HepG2 (cell line): ENCODE measurements at regions not wholly inside any gene's neighbourhood (a gene's known extent, or its start where the extent isn't known, plus 50 kb on each side); places are given as distances from the start of the nearest gene placed in this dataset.

ENCODE experiments used
- ATAC-seq: fragments of 200-7000 bp; cut with Tn5 transposase; 3 replicates; pipeline ENCODE4 v1.9.1; 2020; ENCODE audit warnings: mild to moderate bottlenecking, moderate library complexity
- BruUV-seq: library from RNA; stranded (reverse); fragments of 400-500 nt; replicated peaks from 2 replicates; lab custom pipeline; 2021; lab: Mats Ljungman, UMichigan
- CTCF ChIA-PET: fragments of 300-600 bp; formaldehyde crosslinking; extraction: SDS; loops from one replicate; lab custom pipeline; 2021; ENCODE audit warnings: low total read pairs, inconsistent platforms, low intra/inter-chr PET ratio; lab: Yijun Ruan, JAX
- POLR2A ChIA-PET: fragments of 350-600 bp; sonication (Branson Sonifier 250); formaldehyde crosslinking; loops from one replicate; lab custom pipeline; 2020; ENCODE audit warnings: antibody characterized with exemption, inconsistent platforms; lab: Yijun Ruan, JAX
- DNase-seq: peaks from one replicate; pipeline ENCODE4 v3.0.0-alpha.2; 2015; ENCODE audit warnings: low spot score
- FAIRE-seq: peaks from 3 replicates; lab custom pipeline; 2011; peaks lifted over from hg19 to GRCh38; lab: Jason Lieb, UNC
- H2AFZ ChIP-seq: one replicate; pipeline ENCODE4 v1.6.1; 2011; ENCODE audit warnings: low read length, inconsistent platforms
- H3K27ac ChIP-seq: fragments of 300-600 bp; 3 replicates; pipeline ENCODE4 v1.8.0; 2011; ENCODE audit warnings: mixed run types, mild to moderate bottlenecking, mixed read lengths, low read length, inconsistent platforms; ENCODE audit not compliant: insufficient read depth; ENCODE audit errors: extremely low read length
- H3K27me3 ChIP-seq, 2 experiments: fragments of 200-600 bp in 1 of 2; 2 replicates in 1 of 2; 3 replicates in 1 of 2; pipeline versions ENCODE4 v1.6.0 to v1.8.0; 2011; ENCODE audit warnings: low read length in 2 of 2, mild to moderate bottlenecking in 2 of 2, moderate library complexity in 2 of 2, inconsistent platforms in 1 of 2; ENCODE audit not compliant: insufficient read depth in 2 of 2, control insufficient read depth in 1 of 2
- H3K36me3 ChIP-seq, 2 experiments: fragments of 200-600 bp in 1 of 2; replicated peaks in 1 of 2; 2 replicates in 1 of 2; 3 replicates in 1 of 2; pipeline versions ENCODE4 v1.5.1 to v1.8.0; 2011; ENCODE audit warnings: low read length in 2 of 2, inconsistent platforms in 1 of 2; ENCODE audit not compliant: insufficient read depth in 2 of 2, control insufficient read depth in 1 of 2
- H3K4me1 ChIP-seq: 2 replicates; pipeline ENCODE4 v1.5.1; 2012; ENCODE audit warnings: low read length, inconsistent platforms; ENCODE audit not compliant: insufficient read depth
- H3K4me2 ChIP-seq: 2 replicates; pipeline ENCODE4 v1.6.0; 2011; ENCODE audit warnings: low read depth, low read length, inconsistent platforms
- H3K4me3 ChIP-seq, 3 experiments: fragments of 200-600 bp in 1 of 3; sonication (generic), shearing (Covaris generic) in 1 of 3; replicated peaks in 1 of 3; 2 replicates each; pipeline ENCODE4 v1.5.1; 2011 to 2016; ENCODE audit warnings: low read length in 3 of 3, inconsistent platforms in 2 of 3, low read depth in 2 of 3, mild to moderate bottlenecking in 2 of 3, control low read depth in 1 of 3, mixed read lengths in 1 of 3; ENCODE audit not compliant: insufficient read depth in 1 of 3
- H3K79me2 ChIP-seq: one replicate; pipeline ENCODE4 v1.6.1; 2011; ENCODE audit warnings: low read length, inconsistent platforms; ENCODE audit not compliant: insufficient read depth
- H3K9ac ChIP-seq: 2 replicates; pipeline ENCODE4 v1.6.0; 2011; ENCODE audit warnings: mild to moderate bottlenecking, low read depth, low read length, inconsistent platforms; ENCODE audit not compliant: insufficient read depth
- H3K9me3 ChIP-seq: 2 replicates; pipeline ENCODE4 v1.5.1; 2012; ENCODE audit warnings: mild to moderate bottlenecking, low read length
- H4K20me1 ChIP-seq: 2 replicates; pipeline ENCODE4 v1.6.0; 2011; ENCODE audit warnings: inconsistent platforms, mild to moderate bottlenecking, low read length, moderate library complexity; ENCODE audit not compliant: insufficient read depth
- ETS1 ChIP-seq: sonication (generic); formaldehyde crosslinking; IDR thresholded peaks from 2 replicates; pipeline ENCODE4 v1.4.0; 2020; ENCODE audit warnings: missing genetic modification reagents
- FOXK2 ChIP-seq: fragments of 450-650 bp; IDR thresholded peaks from 2 replicates; pipeline ENCODE4 v1.6.1; 2016
- HNRNPK ChIP-seq: fragments of 200-400 bp; formaldehyde crosslinking; IDR thresholded peaks from 2 replicates; pipeline ENCODE4 v1.6.1; 2018; ENCODE audit warnings: low read length, low read depth, moderate library complexity, mild to moderate bottlenecking; ENCODE audit not compliant: poor library complexity, severe bottlenecking
- MEF2D ChIP-seq: sonication (generic); formaldehyde crosslinking; IDR thresholded peaks from 2 replicates; pipeline ENCODE4 v1.5.1; 2020; ENCODE audit warnings: mild to moderate bottlenecking, missing genetic modification reagents
- POLR2A ChIP-seq, 2 experiments: IDR thresholded peaks; 2 replicates each; pipeline ENCODE4 v1.6.1; 2011; ENCODE audit warnings: low read depth in 2 of 2, low read length in 2 of 2, mild to moderate bottlenecking in 1 of 2, moderate library complexity in 1 of 2; ENCODE audit not compliant: insufficient read depth in 1 of 2
- REXO4 ChIP-seq: sonication (generic); formaldehyde crosslinking; IDR thresholded peaks from 2 replicates; pipeline ENCODE4 v1.8.0; 2022; ENCODE audit warnings: missing genetic modification reagents, mild to moderate bottlenecking, borderline replicate concordance
- SALL1 ChIP-seq: sonication (generic); formaldehyde crosslinking; IDR thresholded peaks from 2 replicates; pipeline ENCODE4 v1.8.0; 2022; ENCODE audit warnings: mild to moderate bottlenecking, missing genetic modification reagents
- TBL1XR1 ChIP-seq: fragments of 150-350 bp; IDR thresholded peaks from 2 replicates; pipeline ENCODE4 v1.6.1; 2014; ENCODE audit warnings: borderline replicate concordance, low read length; ENCODE audit not compliant: partially characterized antibody
- TFE3 ChIP-seq: IDR thresholded peaks from 2 replicates; pipeline ENCODE4 v1.6.1; 2016
- ZNF607 ChIP-seq: sonication (generic); formaldehyde crosslinking; IDR thresholded peaks from 2 replicates; pipeline ENCODE4 v1.5.1; 2020; ENCODE audit warnings: missing genetic modification reagents, mild to moderate bottlenecking, borderline replicate concordance
- WGBS: methylation state at CpG from one replicate; pipeline ENCODE4 v1.1.6; 2017; ENCODE audit warnings: low lambda C conversion rate; 5-methylcytosine and 5-hydroxymethylcytosine counted together
- in situ Hi-C: cut with HindIII; loops from 2 replicates; pipeline ENCODE4 v1.10.0; 2017; ENCODE audit warnings: low pct_unique_long_range_greater_than_20kb; ENCODE audit not compliant: extremely low pct_ligation_motif_present
- intact Hi-C: fragments of 100-400 bp; cut with micrococcal nuclease; formaldehyde crosslinking; loops from one replicate; pipeline ENCODE4 v1.10.0; 2022; ENCODE audit not compliant: unreplicated experiment
- TF ChIP-seq, protein P1 (sequence below): sonication (generic); formaldehyde crosslinking; IDR thresholded peaks from 2 replicates; pipeline ENCODE4 v1.4.0; 2020; ENCODE audit warnings: missing genetic modification reagents, borderline replicate concordance

DNA sequence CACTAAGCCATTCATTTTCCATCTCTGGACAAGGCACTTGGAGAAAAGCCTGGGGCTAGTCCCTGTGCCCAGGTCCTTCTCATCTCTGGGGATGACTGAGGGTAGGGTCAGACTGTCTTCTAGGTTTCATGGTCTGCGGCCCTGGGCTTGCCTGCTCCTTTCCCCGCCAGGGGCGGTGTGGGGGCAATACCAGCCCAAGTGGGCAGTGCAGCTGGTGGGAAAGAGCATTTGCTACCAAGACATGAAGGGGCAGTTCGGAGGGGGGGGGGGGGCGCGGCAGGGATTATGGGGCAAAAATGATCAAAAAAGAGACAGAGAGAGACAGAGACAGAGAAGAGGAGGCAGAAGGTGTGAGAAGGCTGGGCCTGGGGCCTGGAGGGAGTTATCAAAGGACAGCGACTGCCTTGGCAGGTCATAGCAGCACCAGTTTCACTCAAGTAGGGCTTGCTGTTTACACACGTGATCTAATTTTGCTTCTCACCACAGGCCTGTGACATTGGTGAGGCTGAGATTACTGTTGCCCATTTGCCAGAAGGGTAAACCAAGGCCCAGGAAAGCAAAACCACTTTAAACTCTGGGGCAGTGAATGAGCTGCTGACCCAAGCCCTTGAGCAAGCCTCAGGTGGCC, 56.1 kb downstream of the PJA1 start:
- ATAC-seq (no peak), DNase-seq (no peak), FAIRE-seq (no peak)
- no peak overlapping the region for H3K4me3 ChIP-seq
- no TSS peak for BruUV-seq
- H3K9ac ChIP-seq: no peak overlapping the region
- no peaks in the 10 kb centered on the region for H3K9me3 ChIP-seq
- ChIA-PET CTCF (no interaction called here), POLR2A (no interaction called here)
- no peak overlapping the region for H3K4me2 ChIP-seq
- no peaks in the 10 kb centered on the region for H3K27me3 ChIP-seq
- in situ Hi-C loops: no loop called here
- H2AFZ ChIP-seq: no peak overlapping the region
- no peaks in the 10 kb centered on the region for H4K20me1 ChIP-seq
- intact Hi-C loops: no loop called here
- H3K79me2 ChIP-seq: no peaks in the 10 kb centered on the region
- whole genome bisulfite sequencing: 83% methylated on average over 2 of the region's 8 CpGs
- H3K4me1 ChIP-seq: no peaks in the 10 kb centered on the region
- H3K27ac ChIP-seq: no peak overlapping the region
- H3K36me3 ChIP-seq: no peaks in the 10 kb centered on the region
- TF ChIP-seq MEF2D (no peak), SALL1 (CRISPR knock-in tag) (no peak), TFE3 (CRISPR knock-in tag) (no peak), ZNF607 (CRISPR knock-in tag) (no peak), TBL1XR1 (no peak), FOXK2 (no peak), HNRNPK (no peak), ETS1 (CRISPR knock-in tag) (no peak), POLR2A (IDR thresholded peaks at IDR 0.05; ENCODE audit: insufficient read depth in 1 of 2, low read depth in 2 of 2, low read length in 2 of 2) (no peak), REXO4 (CRISPR knock-in tag) (no peak)
- TF ChIP-seq, protein P1, sequence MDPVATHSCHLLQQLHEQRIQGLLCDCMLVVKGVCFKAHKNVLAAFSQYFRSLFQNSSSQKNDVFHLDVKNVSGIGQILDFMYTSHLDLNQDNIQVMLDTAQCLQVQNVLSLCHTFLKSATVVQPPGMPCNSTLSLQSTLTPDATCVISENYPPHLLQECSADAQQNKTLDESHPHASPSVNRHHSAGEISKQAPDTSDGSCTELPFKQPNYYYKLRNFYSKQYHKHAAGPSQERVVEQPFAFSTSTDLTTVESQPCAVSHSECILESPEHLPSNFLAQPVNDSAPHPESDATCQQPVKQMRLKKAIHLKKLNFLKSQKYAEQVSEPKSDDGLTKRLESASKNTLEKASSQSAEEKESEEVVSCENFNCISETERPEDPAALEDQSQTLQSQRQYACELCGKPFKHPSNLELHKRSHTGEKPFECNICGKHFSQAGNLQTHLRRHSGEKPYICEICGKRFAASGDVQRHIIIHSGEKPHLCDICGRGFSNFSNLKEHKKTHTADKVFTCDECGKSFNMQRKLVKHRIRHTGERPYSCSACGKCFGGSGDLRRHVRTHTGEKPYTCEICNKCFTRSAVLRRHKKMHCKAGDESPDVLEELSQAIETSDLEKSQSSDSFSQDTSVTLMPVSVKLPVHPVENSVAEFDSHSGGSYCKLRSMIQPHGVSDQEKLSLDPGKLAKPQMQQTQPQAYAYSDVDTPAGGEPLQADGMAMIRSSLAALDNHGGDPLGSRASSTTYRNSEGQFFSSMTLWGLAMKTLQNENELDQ (CRISPR knock-in tag): no peak
